HG03469 (cell line): ENCODE measurements at regions not wholly inside any gene's neighbourhood (a gene's known extent, or its start where the extent isn't known, plus 50 kb on each side); places are given as distances from the start of the nearest gene placed in this dataset.
"Not testable (repeated sequence)": the region's sequence is repeated elsewhere in the genome, so short reads cannot be mapped to it uniquely, and the experiment has no call there.

Experiments
- ATAC-seq: cut with Tn5 transposase; IDR thresholded peaks from one replicate; pipeline ENCODE4 v1.9.1; 2021; ENCODE audit warnings: mild to moderate bottlenecking, moderate library complexity, moderate number of reproducible peaks; ENCODE audit not compliant: unreplicated experiment

GRCh38 chr5:101404531-101404930 is 501.4 kb upstream of the ST8SIA4 start:
- no peak for ATAC-seq

- ATAC-seq: no peak
Observed at GRCh38 chr5:101393795-101394450, 490.8 kb upstream of the ST8SIA4 start.

GRCh38 chr5:101390151-101390908 is 487.2 kb upstream of the ST8SIA4 start:
- peak; percentile 61 for ATAC-seq

GRCh38 chr5:101385276-101385675 is 482.2 kb upstream of the ST8SIA4 start:
- no peak for ATAC-seq

- no peak for ATAC-seq
Observed at GRCh38 chr5:101370181-101370580, 467.1 kb upstream of the ST8SIA4 start.

- ATAC-seq: no peak
Observed at GRCh38 chr5:101364469-101364868, 461.4 kb upstream of the ST8SIA4 start.

GRCh38 chr5:101362067-101362466 is 459.0 kb upstream of the ST8SIA4 start:
- ATAC-seq: no peak

GRCh38 chr5:101346906-101347305 is 443.8 kb upstream of the ST8SIA4 start:
- no peak for ATAC-seq

- ATAC-seq: no peak
Observed at GRCh38 chr5:101346447-101346846, 443.4 kb upstream of the ST8SIA4 start.

GRCh38 chr5:101338226-101338625 is 435.1 kb upstream of the ST8SIA4 start:
- ATAC-seq: no peak

GRCh38 chr5:101327816-101328215 is 424.7 kb upstream of the ST8SIA4 start:
- no peak for ATAC-seq

- ATAC-seq: no peak
Observed at GRCh38 chr5:101326766-101327165, 423.7 kb upstream of the ST8SIA4 start.

GRCh38 chr5:101316401-101316800 is 413.3 kb upstream of the ST8SIA4 start:
- not testable (repeated sequence) for ATAC-seq

- ATAC-seq: no peak
Observed at GRCh38 chr5:101306391-101307137, 403.5 kb upstream of the ST8SIA4 start.

GRCh38 chr5:101296477-101296876 is 393.4 kb upstream of the ST8SIA4 start:
- ATAC-seq: no peak

- no peak for ATAC-seq
Observed at GRCh38 chr5:101292199-101292598, 389.1 kb upstream of the ST8SIA4 start.

GRCh38 chr5:101290761-101291160 is 387.7 kb upstream of the ST8SIA4 start:
- not testable (repeated sequence) for ATAC-seq

GRCh38 chr5:101288633-101289032 is 385.6 kb upstream of the ST8SIA4 start:
- ATAC-seq: no peak

GRCh38 chr5:101284736-101285375 is 381.8 kb upstream of the ST8SIA4 start:
- no peak for ATAC-seq

- not testable (repeated sequence) for ATAC-seq
Observed at GRCh38 chr5:101283938-101284337, 380.9 kb upstream of the ST8SIA4 start.

- ATAC-seq: no peak
Observed at GRCh38 chr5:101278917-101279316, 375.8 kb upstream of the ST8SIA4 start.
